Neuronal stem cell (in vitro differentiated cells): ENCODE measurements at regions not wholly inside any gene's neighbourhood (a gene's known extent, or its start where the extent isn't known, plus 50 kb on each side); places are given as distances from the start of the nearest gene placed in this dataset.

Source experiments
- DNase-seq: peaks from one replicate; pipeline ENCODE4 v3.0.0-alpha.2; 2013; ENCODE audit warnings: low spot score
- H2AFZ ChIP-seq: one replicate; pipeline ENCODE4 v1.6.1; 2013; ENCODE audit warnings: mild to moderate bottlenecking, low read length, inconsistent platforms
- H2AK5ac ChIP-seq: 2 replicates; pipeline ENCODE4 v1.6.1; 2013; ENCODE audit warnings: low read depth, mild to moderate bottlenecking, inconsistent platforms, low read length, moderate library complexity, mixed read lengths
- H2BK120ac ChIP-seq: 2 replicates; pipeline ENCODE4 v1.6.1; 2013; ENCODE audit warnings: low read depth, mild to moderate bottlenecking, inconsistent platforms, low read length, moderate library complexity, mixed read lengths
- H2BK12ac ChIP-seq: one replicate; pipeline ENCODE4 v1.6.1; 2013; ENCODE audit warnings: low read length, inconsistent platforms
- H2BK15ac ChIP-seq: 2 replicates; pipeline ENCODE4 v1.6.1; 2013; ENCODE audit warnings: mild to moderate bottlenecking, low read length, inconsistent platforms, mixed read lengths
- H2BK5ac ChIP-seq: one replicate; pipeline ENCODE4 v1.6.1; 2013; ENCODE audit warnings: inconsistent platforms, mild to moderate bottlenecking, low read length, moderate library complexity
- H3K14ac ChIP-seq: one replicate; pipeline ENCODE4 v1.6.1; 2013; ENCODE audit warnings: low read length, inconsistent platforms
- H3K18ac ChIP-seq: 2 replicates; pipeline ENCODE4 v1.6.1; 2013; ENCODE audit warnings: low read length, inconsistent platforms
- H3K23ac ChIP-seq: 2 replicates; pipeline ENCODE4 v1.6.1; 2013; ENCODE audit warnings: low read depth, mild to moderate bottlenecking, mixed read lengths, low read length, inconsistent platforms; ENCODE audit not compliant: poor library complexity
- H3K27ac ChIP-seq: replicated peaks from 3 replicates; pipeline ENCODE4 v1.5.1; 2013; ENCODE audit warnings: low read length, inconsistent platforms
- H3K27me3 ChIP-seq, 3 experiments: 2 replicates each; pipeline ENCODE4 v1.6.1; 2013; ENCODE audit warnings: low read length in 3 of 3, mild to moderate bottlenecking in 2 of 3, inconsistent platforms in 1 of 3, low read depth in 1 of 3, mixed read lengths in 1 of 3, moderate library complexity in 1 of 3; ENCODE audit not compliant: control insufficient read depth in 3 of 3, insufficient read depth in 3 of 3
- H3K36me3 ChIP-seq, 2 donors: replicated peaks in 1 of 2; 2 replicates each; pipeline ENCODE4 v1.6.1; 2013; ENCODE audit warnings: low read length in 2 of 2; ENCODE audit not compliant: control insufficient read depth in 2 of 2, insufficient read depth in 2 of 2
- H3K4ac ChIP-seq: 2 replicates; pipeline ENCODE4 v1.6.1; 2013; ENCODE audit warnings: inconsistent platforms, mild to moderate bottlenecking, low read length, moderate library complexity
- H3K4me1 ChIP-seq, 2 donors: 1 replicate in 1 of 2; 2 replicates in 1 of 2; pipeline ENCODE4 v1.6.1; 2013; ENCODE audit warnings: low read length in 2 of 2, low read depth in 1 of 2; ENCODE audit not compliant: control insufficient read depth in 2 of 2, insufficient read depth in 1 of 2
- H3K4me2 ChIP-seq: one replicate; pipeline ENCODE4 v1.6.1; 2013; ENCODE audit warnings: mild to moderate bottlenecking, low read length, inconsistent platforms; ENCODE audit not compliant: insufficient read depth, poor library complexity, severe bottlenecking
- H3K4me3 ChIP-seq, 2 donors: 2 replicates each; pipeline ENCODE4 v1.5.1; 2013; ENCODE audit warnings: low read length in 2 of 2, mild to moderate bottlenecking in 2 of 2, inconsistent platforms in 1 of 2, moderate library complexity in 1 of 2
- H3K79me1 ChIP-seq: one replicate; pipeline ENCODE4 v1.6.1; 2013; ENCODE audit warnings: low read depth, mild to moderate bottlenecking, inconsistent platforms, low read length, moderate library complexity
- H3K9ac ChIP-seq: one replicate; pipeline ENCODE4 v1.6.1; 2013; ENCODE audit warnings: mild to moderate bottlenecking, low read depth, low read length, inconsistent platforms; ENCODE audit not compliant: poor library complexity
- H3K9me3 ChIP-seq, 2 donors: replicated peaks in 1 of 2; 2 replicates each; pipeline versions ENCODE3 to v1.6.1; 2013; ENCODE audit warnings: low read length in 2 of 2, mild to moderate bottlenecking in 2 of 2, inconsistent platforms in 1 of 2, low read depth in 1 of 2, mixed read lengths in 1 of 2, moderate library complexity in 1 of 2; ENCODE audit not compliant: control insufficient read depth in 2 of 2, insufficient read depth in 1 of 2
- H4K8ac ChIP-seq: one replicate; pipeline ENCODE4 v1.6.1; 2013; ENCODE audit warnings: low read depth, mild to moderate bottlenecking, inconsistent platforms, low read length, moderate library complexity
- H4K91ac ChIP-seq: one replicate; pipeline ENCODE4 v1.6.1; 2013; ENCODE audit warnings: low read length, low read depth, mild to moderate bottlenecking, inconsistent platforms; ENCODE audit not compliant: poor library complexity
- WGBS, 2 donors: extraction: QIAGEN DNeasy Blood & Tissue Kit; methylation state at CpG; one replicate each; pipeline ENCODE4 v1.1.7; 2013; ENCODE audit warnings: missing lambda C conversion rate in 2 of 2, mixed read lengths in 1 of 2; ENCODE audit not compliant: insufficient read length in 2 of 2, insufficient replicate concordance in 1 of 2; ENCODE audit errors: extremely low coverage in 2 of 2; 5-methylcytosine and 5-hydroxymethylcytosine counted together

DNA sequence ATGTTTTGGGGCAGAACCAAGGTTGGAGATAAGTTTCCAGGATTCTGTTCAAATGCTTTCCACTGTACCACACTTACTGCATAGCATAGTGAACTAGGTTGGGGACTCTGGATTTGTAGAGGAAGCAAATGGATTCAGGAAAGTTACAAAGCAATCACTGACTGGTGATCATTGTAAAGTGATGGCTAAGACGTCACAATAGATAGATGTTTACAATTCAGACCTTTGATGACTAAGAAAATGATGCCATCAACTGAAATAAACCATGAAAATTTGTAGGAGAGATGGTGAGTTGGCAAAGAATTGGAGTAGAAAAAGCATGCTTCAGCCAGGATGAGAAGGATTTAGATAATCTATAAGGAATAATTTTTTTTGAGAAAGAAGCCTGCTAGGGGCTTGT is 178.0 kb downstream of the UBE2E3 start:
- Histone ChIP-seq H2BK120ac (no peak overlapping the region), H3K14ac (no peak overlapping the region), H3K9ac (no peak overlapping the region), H2AK5ac (no peak overlapping the region), H3K4ac (no peak overlapping the region), H3K4me2 (no peak overlapping the region), H2BK5ac (no peak overlapping the region), H2AFZ (no peak overlapping the region), H2BK12ac (no peak overlapping the region), H3K36me3 (no peaks in the 10 kb centered on the region), H3K27me3 (no peaks in the 10 kb centered on the region), H3K23ac (no peak overlapping the region), H2BK15ac (no peak overlapping the region), H4K91ac (no peak overlapping the region), H3K79me1 (no peaks in the 10 kb centered on the region), H3K4me3 (no peak overlapping the region), H3K4me1 (no peaks in the 10 kb centered on the region), H4K8ac (no peak overlapping the region), H3K18ac (no peak overlapping the region), H3K9me3 (peaks cover 0 to 5% of the 10 kb centered on the region in 2 donors), H3K27ac (no peak overlapping the region)
- no CpG with 5 or more reads among the region's 1 CpG for WGBS, 2 donors
- no peak for DNase-seq

DNA sequence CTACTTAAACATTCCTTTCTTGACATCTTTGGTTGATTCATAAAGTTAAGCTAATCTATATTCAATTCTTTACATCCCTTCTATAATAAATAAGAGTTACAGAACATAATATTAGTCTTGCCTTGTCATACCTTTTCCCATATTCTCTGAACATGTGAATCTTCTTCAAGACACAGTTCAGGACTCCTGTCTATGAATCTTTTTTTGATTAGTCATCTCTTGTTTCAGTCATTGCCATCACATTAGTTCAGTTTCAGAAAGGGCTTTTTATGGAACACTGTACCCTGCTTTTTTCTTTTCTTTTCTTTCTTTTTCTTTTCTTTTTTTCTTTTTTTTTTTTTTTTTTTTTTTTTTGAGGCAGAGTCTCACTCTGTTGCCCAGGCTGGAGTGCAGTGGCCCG is 181.2 kb downstream of the UBE2E3 start:
- Histone ChIP-seq H2BK120ac (no peak overlapping the region), H3K9me3 (no peaks in the 10 kb centered on the region), H4K8ac (no peak overlapping the region), H3K27me3 (no peaks in the 10 kb centered on the region), H2BK12ac (no peak overlapping the region), H3K4ac (no peak overlapping the region), H3K23ac (no peak overlapping the region), H3K79me1 (no peaks in the 10 kb centered on the region), H3K9ac (no peak overlapping the region), H3K4me1 (no peaks in the 10 kb centered on the region), H2BK5ac (no peak overlapping the region), H3K27ac (no peak overlapping the region), H2AK5ac (no peak overlapping the region), H3K4me2 (no peak overlapping the region), H2AFZ (no peak overlapping the region), H3K36me3 (no peaks in the 10 kb centered on the region), H3K4me3 (no peak overlapping the region), H4K91ac (no peak overlapping the region), H3K18ac (no peak overlapping the region), H3K14ac (no peak overlapping the region), H2BK15ac (no peak overlapping the region)
- no CpG with 5 or more reads among the region's 1 CpG for WGBS, 2 donors
- DNase-seq, result no peak

GRCh38 chr2:181163139-181163538 is 182.7 kb downstream of the UBE2E3 start:
- Histone ChIP-seq H3K4ac (no peak overlapping the region), H4K91ac (no peak overlapping the region), H2BK5ac (no peak overlapping the region), H3K9ac (no peak overlapping the region), H3K4me3 (no peak overlapping the region), H2BK12ac (no peak overlapping the region), H3K14ac (no peak overlapping the region), H3K18ac (no peak overlapping the region), H3K4me1 (no peaks in the 10 kb centered on the region), H2AFZ (no peak overlapping the region), H3K27ac (no peak overlapping the region), H3K23ac (no peak overlapping the region), H3K79me1 (no peaks in the 10 kb centered on the region), H2BK120ac (no peak overlapping the region), H3K9me3 (no peaks in the 10 kb centered on the region), H3K4me2 (no peak overlapping the region), H4K8ac (no peak overlapping the region), H3K36me3 (no peaks in the 10 kb centered on the region), H3K27me3 (no peaks in the 10 kb centered on the region), H2AK5ac (no peak overlapping the region), H2BK15ac (no peak overlapping the region)
- WGBS, 2 donors, result no CpG with 5 or more reads among the region's 1 CpG
- no peak for DNase-seq

GRCh38 chr2:181163691-181164090 is 183.3 kb downstream of the UBE2E3 start:
- no peak overlapping the region for H2AFZ ChIP-seq
- H2AK5ac ChIP-seq, result no peak overlapping the region
- no peak overlapping the region for H3K4ac ChIP-seq
- no peak overlapping the region for H3K9ac ChIP-seq
- no peak overlapping the region for H2BK12ac ChIP-seq
- H3K4me3 ChIP-seq, result no peak overlapping the region
- H3K4me1 ChIP-seq, result no peaks in the 10 kb centered on the region
- H2BK15ac ChIP-seq, result no peak overlapping the region
- H2BK120ac ChIP-seq, result no peak overlapping the region
- no peak overlapping the region for H3K4me2 ChIP-seq
- no peaks in the 10 kb centered on the region for H3K27me3 ChIP-seq
- H3K27ac ChIP-seq, result no peak overlapping the region
- H3K36me3 ChIP-seq, result no peaks in the 10 kb centered on the region
- no peak overlapping the region for H3K14ac ChIP-seq
- DNase-seq, result no peak
- H3K9me3 ChIP-seq, result no peaks in the 10 kb centered on the region
- H3K23ac ChIP-seq, result no peak overlapping the region
- no peak overlapping the region for H3K18ac ChIP-seq
- H4K91ac ChIP-seq, result no peak overlapping the region
- no peaks in the 10 kb centered on the region for H3K79me1 ChIP-seq
- H4K8ac ChIP-seq, result no peak overlapping the region
- no peak overlapping the region for H2BK5ac ChIP-seq
